T-cell (primary cell): ENCODE measurements at regions not wholly inside any gene's neighbourhood (a gene's known extent, or its start where the extent isn't known, plus 50 kb on each side); places are given as distances from the start of the nearest gene placed in this dataset.

Experiments
- ATAC-seq, 4 experiments: fragments of 200-7000 bp in 3 of 4; fragments of 150-1000 bp in 1 of 4; cut with Tn5 transposase; replicated peaks in 1 of 4; 1 replicate in 3 of 4; 2 replicates in 1 of 4; pipeline ENCODE4 v1.10.0; 2021; ENCODE audit warnings: moderate library complexity in 3 of 4, mild to moderate bottlenecking in 2 of 4, moderate number of reproducible peaks in 1 of 4
- CTCF ChIA-PET, 2 donors: fragments of 300-600 bp; sonication (Branson Sonifier 250); formaldehyde crosslinking; loops; one replicate each; lab custom pipeline; 2022; ENCODE audit warnings: antibody characterized with exemption in 2 of 2; lab: Charles Lee
- POLR2A ChIA-PET, 2 donors: fragments of 300-600 bp; sonication (Branson Sonifier 250); formaldehyde crosslinking; loops; one replicate each; lab custom pipeline; 2022; ENCODE audit warnings: antibody characterized with exemption in 2 of 2; lab: Charles Lee
- DNase-seq, 35 experiments: peaks; one replicate each; pipeline versions ENCODE4 v3.0.0 to v3.0.0-alpha.2; 2013 to 2023
- H3K27ac ChIP-seq: one replicate; pipeline ENCODE4 v1.5.1; 2013; ENCODE audit warnings: low read length
- H3K27me3 ChIP-seq, 2 experiments: replicated peaks in 1 of 2; 1 replicate in 1 of 2; 2 replicates in 1 of 2; pipeline versions ENCODE4 v1.6.1 to v1.7.0; 2013; ENCODE audit warnings: low read length in 1 of 2, mixed read lengths in 1 of 2; ENCODE audit not compliant: control insufficient read depth in 2 of 2, insufficient read depth in 2 of 2; ENCODE audit errors: extremely low read depth in 1 of 2
- H3K36me3 ChIP-seq, 2 donors: 1 replicate in 1 of 2; 2 replicates in 1 of 2; pipeline versions ENCODE4 v1.6.1 to v1.7.0; 2013; ENCODE audit warnings: low read length in 1 of 2; ENCODE audit not compliant: control insufficient read depth in 2 of 2, insufficient read depth in 1 of 2; ENCODE audit errors: extremely low read depth in 1 of 2
- H3K4me1 ChIP-seq, 2 experiments: 1 replicate in 1 of 2; 2 replicates in 1 of 2; pipeline versions ENCODE4 v1.6.1 to v1.7.0; 2013; ENCODE audit warnings: low read length in 2 of 2, mixed read lengths in 1 of 2; ENCODE audit not compliant: insufficient read depth in 2 of 2, control insufficient read depth in 1 of 2; ENCODE audit errors: extremely low read depth in 1 of 2
- H3K4me3 ChIP-seq, 2 donors: 1 replicate in 1 of 2; 2 replicates in 1 of 2; pipeline versions ENCODE4 v1.5.1 to v1.7.0; 2013; ENCODE audit warnings: mild to moderate bottlenecking in 2 of 2, low read length in 1 of 2, moderate library complexity in 1 of 2; ENCODE audit not compliant: control insufficient read depth in 1 of 2; ENCODE audit errors: extremely low read depth in 1 of 2
- H3K9me3 ChIP-seq: 2 replicates; pipeline ENCODE4 v1.7.0; 2013
- H3K27ac Mint-ChIP-seq, 2 donors: one replicate each; pipeline ENCODE4 v1.8.0; 2020 to 2021; ENCODE audit warnings: mild to moderate bottlenecking in 2 of 2, mixed read lengths in 2 of 2
- H3K27me3 Mint-ChIP-seq, 2 donors: one replicate each; pipeline ENCODE4 v1.8.0; 2021 to 2022; ENCODE audit warnings: mixed read lengths in 2 of 2
- H3K36me3 Mint-ChIP-seq: one replicate; pipeline ENCODE4 v1.8.0; 2021; ENCODE audit warnings: mixed read lengths
- H3K4me1 Mint-ChIP-seq, 3 donors: one replicate each; pipeline ENCODE4 v1.8.0; 2020 to 2022; ENCODE audit warnings: mixed read lengths in 3 of 3, mild to moderate bottlenecking in 1 of 3
- H3K4me3 Mint-ChIP-seq, 3 donors: one replicate each; pipeline ENCODE4 v1.8.0; 2020 to 2022; ENCODE audit warnings: mild to moderate bottlenecking in 3 of 3, mixed read lengths in 3 of 3, moderate library complexity in 3 of 3
- H3K9me3 Mint-ChIP-seq, 3 donors: one replicate each; pipeline ENCODE4 v1.8.0; 2020 to 2022; ENCODE audit warnings: mixed read lengths in 3 of 3
- WGBS: methylation state at CpG from one replicate; pipeline ENCODE4 v1.1.5; 2013; ENCODE audit warnings: missing lambda C conversion rate; ENCODE audit not compliant: insufficient coverage; 5-methylcytosine and 5-hydroxymethylcytosine counted together

GRCh38 chr4:110949542-110949941 lies 326.7 kb upstream of the PITX2 start:
- Histone ChIP-seq H3K27ac (no peak overlapping the region), H3K27me3 (no peaks in the 10 kb centered on the region), H3K9me3 (no peaks in the 10 kb centered on the region), H3K4me1 (no peaks in the 10 kb centered on the region), H3K36me3 (no peaks in the 10 kb centered on the region), H3K4me3 (no peak overlapping the region)
- H3K9me3 Mint-ChIP-seq = peaks cover 0 to 3% (median 0%) of the 10 kb centered on the region in 3 donors
- no peak overlapping the region for H3K27ac Mint-ChIP-seq
- WGBS = no CpG with 5 or more reads among the region's 3 CpGs
- no peaks in the 10 kb centered on the region for H3K36me3 Mint-ChIP-seq
- no peak for ATAC-seq
- no peak overlapping the region for H3K4me3 Mint-ChIP-seq
- CTCF ChIA-PET = no interaction called here
- DNase-seq = no peak
- H3K4me1 Mint-ChIP-seq = no peaks in the 10 kb centered on the region
- no peaks in the 10 kb centered on the region for H3K27me3 Mint-ChIP-seq
- POLR2A ChIA-PET = interaction anchor here in 1 of 2 donors (0.7 kb wide), 1 partner anchor 23 kb away, joined by 5 read pairs; no protein-coding TSS in a partner anchor

- WGBS = no CpG with 5 or more reads among the region's 2 CpGs
- no peak for ATAC-seq
- H3K27me3 Mint-ChIP-seq = no peaks in the 10 kb centered on the region
- ChIA-PET POLR2A (no interaction called here), CTCF (no interaction called here)
- H3K4me3 ChIP-seq = no peak overlapping the region
- H3K36me3 Mint-ChIP-seq = no peaks in the 10 kb centered on the region
- no peaks in the 10 kb centered on the region for H3K36me3 ChIP-seq
- H3K4me1 Mint-ChIP-seq = no peaks in the 10 kb centered on the region
- DNase-seq = no peak
- H3K4me3 Mint-ChIP-seq = no peak overlapping the region
- no peaks in the 10 kb centered on the region for H3K9me3 Mint-ChIP-seq
- no peak overlapping the region for H3K27ac ChIP-seq
- no peaks in the 10 kb centered on the region for H3K4me1 ChIP-seq
- no peak overlapping the region for H3K27ac Mint-ChIP-seq
- H3K9me3 ChIP-seq = no peaks in the 10 kb centered on the region
- H3K27me3 ChIP-seq = no peaks in the 10 kb centered on the region
Observed at GRCh38 chr4:110950731-110951130, 327.9 kb upstream of the PITX2 start.

- H3K4me3 ChIP-seq = no peak overlapping the region
- H3K9me3 ChIP-seq = no peaks in the 10 kb centered on the region
- Mint-ChIP-seq H3K27me3 (no peaks in the 10 kb centered on the region), H3K27ac (no peak overlapping the region), H3K9me3 (no peaks in the 10 kb centered on the region), H3K36me3 (no peaks in the 10 kb centered on the region), H3K4me3 (no peak overlapping the region), H3K4me1 (no peaks in the 10 kb centered on the region)
- no peaks in the 10 kb centered on the region for H3K4me1 ChIP-seq
- ChIA-PET POLR2A (no interaction called here), CTCF (no interaction called here)
- no peaks in the 10 kb centered on the region for H3K36me3 ChIP-seq
- H3K27ac ChIP-seq = no peak overlapping the region
- DNase-seq (no peak), ATAC-seq (no peak)
- no CpG with 5 or more reads among the region's 1 CpG for WGBS
- H3K27me3 ChIP-seq = no peaks in the 10 kb centered on the region
Observed at GRCh38 chr4:110953191-110953590, 330.3 kb upstream of the PITX2 start.

GRCh38 chr4:110953898-110954297 lies 331.0 kb upstream of the PITX2 start:
- ChIA-PET CTCF (interaction anchor here in 1 of 2 donors (1.2 kb wide), 1 partner anchor 11 kb away, joined by 3 read pairs; no protein-coding TSS in a partner anchor), POLR2A (no interaction called here)
- H3K36me3 ChIP-seq = no peaks in the 10 kb centered on the region
- ATAC-seq (no peak), DNase-seq (no peak)
- H3K4me3 Mint-ChIP-seq = no peak overlapping the region
- no peak overlapping the region for H3K4me3 ChIP-seq
- no peaks in the 10 kb centered on the region for H3K4me1 Mint-ChIP-seq
- no peak overlapping the region for H3K27ac ChIP-seq
- no peaks in the 10 kb centered on the region for H3K27me3 ChIP-seq
- no peaks in the 10 kb centered on the region for H3K9me3 ChIP-seq
- H3K9me3 Mint-ChIP-seq = no peaks in the 10 kb centered on the region
- H3K27ac Mint-ChIP-seq = no peak overlapping the region
- WGBS = 40% methylated on average over 2 of the region's 4 CpGs
- no peaks in the 10 kb centered on the region for H3K4me1 ChIP-seq
- H3K27me3 Mint-ChIP-seq = no peaks in the 10 kb centered on the region
- no peaks in the 10 kb centered on the region for H3K36me3 Mint-ChIP-seq

- H3K9me3 ChIP-seq = no peaks in the 10 kb centered on the region
Observed at GRCh38 chr4:110955748-110956147, 332.9 kb upstream of the PITX2 start.

GRCh38 chr4:110959041-110959643 lies 336.3 kb upstream of the PITX2 start:
- no peaks in the 10 kb centered on the region for H3K27me3 Mint-ChIP-seq
- Histone ChIP-seq H3K4me1 (no peaks in the 10 kb centered on the region), H3K9me3 (no peaks in the 10 kb centered on the region), H3K27me3 (no peaks in the 10 kb centered on the region), H3K27ac (no peak overlapping the region), H3K36me3 (no peaks in the 10 kb centered on the region), H3K4me3 (no peak overlapping the region)
- POLR2A ChIA-PET = no interaction called here
- CTCF ChIA-PET = no interaction called here
- H3K4me1 Mint-ChIP-seq = no peaks in the 10 kb centered on the region
- no peaks in the 10 kb centered on the region for H3K36me3 Mint-ChIP-seq
- no peak overlapping the region for H3K4me3 Mint-ChIP-seq
- ATAC-seq (no peak), DNase-seq (no peak)
- no peak overlapping the region for H3K27ac Mint-ChIP-seq
- H3K9me3 Mint-ChIP-seq = no peaks in the 10 kb centered on the region

More at GRCh38 chr4:110955748-110956147, 332.9 kb upstream of the PITX2 start:
- DNase-seq = no peak
- Mint-ChIP-seq H3K36me3 (no peaks in the 10 kb centered on the region), H3K9me3 (no peaks in the 10 kb centered on the region), H3K27ac (no peak overlapping the region), H3K4me1 (no peaks in the 10 kb centered on the region), H3K27me3 (no peaks in the 10 kb centered on the region), H3K4me3 (no peak overlapping the region)
- no peaks in the 10 kb centered on the region for H3K27me3 ChIP-seq
- no peak for ATAC-seq
- no peaks in the 10 kb centered on the region for H3K4me1 ChIP-seq
- no peak overlapping the region for H3K27ac ChIP-seq
- no peak overlapping the region for H3K4me3 ChIP-seq
- ChIA-PET POLR2A (no interaction called here), CTCF (no interaction called here)
- WGBS = no CpG with 5 or more reads among the region's 1 CpG
- no peaks in the 10 kb centered on the region for H3K36me3 ChIP-seq

GRCh38 chr4:110961066-110961465 lies 338.2 kb upstream of the PITX2 start:
- H3K27me3 Mint-ChIP-seq = no peaks in the 10 kb centered on the region
- CTCF ChIA-PET = no interaction called here
- no peaks in the 10 kb centered on the region for H3K36me3 Mint-ChIP-seq

More at GRCh38 chr4:110961066-110961465, 338.2 kb upstream of the PITX2 start:
- 75% methylated on average over 2 of the region's 3 CpGs for WGBS
- no peak for DNase-seq
- no peak for ATAC-seq
- H3K4me1 Mint-ChIP-seq = no peaks in the 10 kb centered on the region
- H3K9me3 Mint-ChIP-seq = peaks cover 0 to 3% (median 0%) of the 10 kb centered on the region in 3 donors
- H3K4me3 Mint-ChIP-seq = no peak overlapping the region
- Histone ChIP-seq H3K27ac (no peak overlapping the region), H3K36me3 (no peaks in the 10 kb centered on the region), H3K4me3 (no peak overlapping the region), H3K27me3 (no peaks in the 10 kb centered on the region), H3K4me1 (no peaks in the 10 kb centered on the region), H3K9me3 (no peaks in the 10 kb centered on the region)
- POLR2A ChIA-PET = no interaction called here
- H3K27ac Mint-ChIP-seq = no peak overlapping the region
